Adrenal gland (tissue), 5 donors: ENCODE measurements at regions not wholly inside any gene's neighbourhood (a gene's known extent, or its start where the extent isn't known, plus 50 kb on each side); places are given as distances from the start of the nearest gene placed in this dataset.

Experiments
- CTCF ChIP-seq, 6 experiments: fragments of 450-650 bp in 4 of 6; fragments of 200-600 bp in 2 of 6; sonication (generic) in 1 of 6; IDR thresholded peaks; 1 replicate in 5 of 6; 2 replicates in 1 of 6; pipeline versions ENCODE4 v1.5.1 to v1.8.0; 2016 to 2021; ENCODE audit warnings: antibody characterized with exemption in 6 of 6, mild to moderate bottlenecking in 2 of 6, moderate library complexity in 1 of 6
- POLR2A ChIP-seq, 2 donors: fragments of 450-650 bp; IDR thresholded peaks; one replicate each; pipeline ENCODE4 v1.6.1; 2017; ENCODE audit warnings: antibody characterized with exemption in 2 of 2, mild to moderate bottlenecking in 2 of 2, moderate library complexity in 1 of 2
- donor health status: DM: no; HTN: no; CAD: no.

GRCh38 chr12:23354800-23355199 is 594.7 kb downstream of the SOX5 start:
- no peak for TF ChIP-seq POLR2A (IDR thresholded peaks at IDR 0.05)
- TF ChIP-seq CTCF (IDR thresholded peaks at IDR 0.05): no peak
